SIG-M5 treated with dmso at 0.1 percent for 504 hours (cell line): ENCODE measurements at regions not wholly inside any gene's neighbourhood (a gene's known extent, or its start where the extent isn't known, plus 50 kb on each side); places are given as distances from the start of the nearest gene placed in this dataset.

ENCODE experiments used
- DNase-seq: peaks from one replicate; lab custom pipeline; 2025; ENCODE audit not compliant: unreplicated experiment; lab: John Stamatoyannopoulos, UW

DNA sequence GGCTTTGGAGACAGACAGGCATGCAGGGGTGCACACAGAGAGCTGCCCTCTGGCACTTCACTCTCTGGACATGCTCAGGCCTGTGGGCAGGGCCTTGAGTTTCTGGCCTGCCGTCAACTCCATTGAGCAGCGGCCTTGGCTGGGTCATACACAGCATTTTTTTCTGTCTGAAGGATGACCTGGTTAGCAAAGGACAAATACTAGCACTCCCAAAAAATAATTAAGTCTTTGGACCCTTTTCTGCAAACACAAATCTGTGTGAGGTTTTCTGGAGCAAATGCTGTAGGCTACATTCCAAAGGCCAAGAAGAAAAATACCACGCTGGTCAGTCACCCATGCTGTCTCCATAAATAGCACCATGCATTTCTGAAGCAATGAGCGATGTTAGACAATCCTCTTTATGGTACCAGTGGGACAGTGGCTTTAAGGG, 124.7 kb upstream of the CTAGE1 start:
- DNase-seq = no peak

DNA sequence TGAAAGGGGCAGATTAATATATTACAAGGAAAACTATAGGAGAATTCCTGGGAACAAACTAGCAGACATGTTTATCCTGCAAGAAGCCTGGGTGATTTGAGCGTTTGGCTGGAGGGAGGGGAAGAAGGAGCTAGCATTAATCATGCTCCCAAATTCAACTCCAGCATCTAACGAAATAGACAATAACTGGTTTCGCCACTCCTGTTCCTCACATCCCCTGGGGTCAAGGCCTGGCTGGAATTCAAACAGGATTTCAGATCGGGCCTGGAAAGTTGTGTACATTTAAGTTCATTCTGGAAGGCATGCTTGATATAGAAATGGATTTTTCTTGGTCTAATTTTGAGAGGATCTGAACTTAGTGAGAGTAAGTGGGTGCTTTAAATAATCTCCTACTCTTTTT, 126.1 kb upstream of the CTAGE1 start:
- no peak for DNase-seq

DNA sequence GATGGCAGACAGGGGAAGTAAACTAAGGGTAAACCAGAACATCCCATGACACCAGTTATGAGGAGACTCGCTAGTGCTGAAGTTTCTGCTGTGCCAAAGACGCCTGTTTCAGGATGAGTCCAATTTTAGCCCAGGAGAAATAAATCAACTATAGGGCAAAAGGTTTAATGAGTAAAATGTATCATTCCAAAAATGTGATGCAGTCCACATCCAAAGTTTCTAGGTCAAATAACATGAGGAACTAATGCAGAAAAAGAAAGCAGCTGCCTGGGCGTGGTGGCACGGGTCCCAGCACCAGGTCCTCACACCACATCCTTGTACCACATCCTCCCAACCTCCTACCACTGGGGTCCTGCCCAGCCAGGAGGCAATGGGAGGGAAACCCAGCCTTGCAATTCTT, 126.9 kb upstream of the CTAGE1 start:
- no peak for DNase-seq

DNA sequence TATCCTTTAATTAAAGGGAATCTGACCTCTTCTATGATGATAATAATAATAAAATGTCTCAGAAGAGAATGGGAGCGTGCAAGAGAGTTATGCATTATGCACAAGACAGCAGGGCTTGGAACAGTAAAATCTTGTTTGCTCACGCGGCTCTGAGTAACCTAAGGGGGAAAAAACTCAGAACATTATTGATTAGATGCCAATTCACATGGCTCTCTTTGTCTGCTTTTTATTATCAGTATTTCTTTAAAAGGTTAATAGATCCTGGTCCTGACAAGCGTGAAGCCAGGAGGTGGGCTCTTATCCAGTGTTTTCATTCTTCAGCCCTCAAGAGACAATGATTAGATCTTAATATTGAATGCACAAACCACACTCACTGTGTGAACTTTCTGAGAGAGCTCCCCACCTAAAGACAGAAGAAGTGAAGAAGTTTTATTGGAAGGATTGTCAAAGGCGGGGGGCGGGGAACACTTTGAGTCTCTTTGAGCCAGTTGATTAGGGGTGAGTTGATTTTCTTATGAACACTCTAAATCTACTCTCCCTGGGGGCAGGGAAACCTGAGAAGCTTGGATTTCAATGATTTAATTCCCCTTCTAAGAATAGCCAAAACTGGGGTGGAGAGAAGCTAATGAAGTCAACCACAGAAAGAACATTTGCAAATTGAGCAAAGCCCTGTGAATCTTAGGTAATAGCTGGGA, 127.5 kb upstream of the CTAGE1 start:
- DNase-seq = no peak

DNA sequence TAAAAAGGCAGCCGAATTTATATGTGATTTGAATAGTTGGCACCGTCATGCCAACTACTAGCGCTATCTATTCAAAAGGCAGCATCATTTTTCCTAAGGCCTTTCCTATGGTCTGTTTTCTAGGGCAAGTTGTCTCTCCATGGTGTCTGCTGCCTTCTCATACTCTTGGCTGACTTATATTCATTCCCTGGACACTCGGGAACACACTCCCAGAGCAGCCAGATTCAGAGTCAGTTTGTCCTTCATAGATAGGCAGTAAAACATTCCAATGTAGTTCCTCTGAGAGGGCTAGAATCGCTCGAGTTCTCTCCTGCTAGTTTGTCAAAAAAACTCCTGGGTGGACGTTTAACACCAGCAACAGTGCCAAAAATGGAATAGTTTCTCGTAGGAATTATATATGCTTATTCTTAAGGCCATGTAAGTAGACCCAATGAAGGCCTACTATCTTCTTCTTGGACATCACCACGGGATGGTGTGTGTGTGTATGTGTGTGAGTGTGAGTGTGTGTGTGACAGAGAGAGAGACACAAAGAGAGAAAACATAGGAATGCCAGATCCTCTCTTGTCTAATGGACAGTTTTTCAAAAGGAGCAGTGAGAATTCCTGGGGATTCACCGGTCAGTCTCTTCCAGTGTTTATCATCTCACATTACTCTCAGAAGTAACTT, 129.3 kb upstream of the CTAGE1 start:
- no peak for DNase-seq

DNA sequence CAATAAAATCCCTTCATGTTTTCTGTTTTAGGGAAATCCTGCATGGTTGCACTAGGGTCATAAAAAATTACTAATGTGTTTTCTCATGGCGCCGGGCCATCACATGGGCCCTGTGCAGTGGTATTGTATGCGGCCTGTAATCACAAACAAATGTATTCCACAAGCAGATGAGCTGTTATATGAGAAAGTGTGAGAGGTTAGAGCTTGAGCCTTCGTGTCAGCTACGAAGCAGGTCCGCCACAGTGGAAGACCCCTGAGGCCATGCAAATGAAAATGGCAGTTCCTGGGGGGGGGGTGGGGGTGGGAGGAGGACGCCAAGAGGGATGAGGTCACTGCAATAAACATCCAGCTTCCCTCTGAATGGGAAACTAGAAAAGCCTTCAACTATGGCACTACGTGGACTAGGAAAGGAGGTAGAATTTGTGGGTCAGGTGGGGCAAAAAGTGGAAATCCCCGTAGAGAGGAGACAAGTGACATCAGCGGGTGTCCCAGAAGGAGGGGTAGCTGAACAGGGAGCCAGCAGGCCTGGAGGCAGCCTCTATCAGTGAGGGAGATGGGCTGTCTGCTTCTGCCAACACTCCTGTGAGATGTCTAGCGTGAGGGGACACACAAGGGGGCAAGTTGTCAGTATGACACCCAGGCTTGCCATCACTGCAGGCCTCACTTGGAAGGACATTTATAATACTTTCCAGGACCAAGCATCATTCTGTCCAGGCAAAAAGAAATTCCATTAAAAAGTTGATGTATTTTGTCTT, 130.3 kb upstream of the CTAGE1 start:
- DNase-seq = no peak

DNA sequence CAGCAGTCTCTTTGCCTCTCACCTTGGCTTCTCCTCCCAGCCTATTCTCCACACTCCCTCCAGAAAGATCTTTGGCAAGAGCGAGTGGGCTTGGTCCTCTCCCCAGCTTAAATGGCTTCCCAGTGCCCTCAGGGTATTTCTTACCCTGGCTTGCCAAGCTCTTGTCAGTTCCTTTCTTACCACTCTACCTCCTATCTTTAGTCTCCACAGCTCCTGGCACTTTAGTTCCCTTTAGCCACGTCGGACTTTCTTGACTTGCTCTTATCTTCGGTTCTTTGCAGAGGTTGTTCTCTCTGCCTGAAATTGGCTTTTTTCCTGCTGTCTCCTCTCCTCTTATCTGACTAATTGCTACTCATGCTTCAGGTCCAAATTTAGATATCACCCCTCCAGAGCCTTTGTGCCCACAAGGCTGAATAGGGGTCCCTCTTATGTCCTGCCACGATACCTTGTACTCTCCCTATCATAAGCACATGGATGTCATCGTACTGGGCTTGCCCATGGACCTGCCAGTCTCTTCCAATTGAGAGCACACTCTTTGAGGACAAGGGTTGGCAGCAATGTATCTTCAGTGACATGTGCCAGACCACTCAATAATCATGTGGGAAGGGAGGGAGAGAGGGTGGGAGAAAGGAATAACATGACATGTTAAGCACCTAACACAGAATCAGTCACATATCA, 131.7 kb upstream of the CTAGE1 start:
- DNase-seq = no peak

DNA sequence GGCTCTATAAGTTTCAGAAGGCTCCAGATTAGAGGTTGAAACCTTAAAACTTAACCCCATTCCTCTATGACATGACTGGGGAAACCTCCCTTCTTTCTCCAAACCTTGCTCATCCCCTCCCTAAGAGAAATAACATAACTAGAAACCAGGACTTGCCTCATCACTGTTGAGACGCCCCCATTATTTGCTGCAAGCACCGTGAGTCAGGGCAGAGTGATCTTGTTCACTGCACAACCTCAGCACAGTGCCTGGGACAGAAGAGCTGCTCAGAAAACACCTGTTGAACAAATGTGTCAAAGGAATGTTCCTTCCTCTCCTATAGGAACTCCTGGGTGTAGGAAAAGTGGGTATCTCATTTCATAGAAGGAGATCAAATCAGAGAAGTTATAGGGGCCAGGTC, 132.7 kb upstream of the CTAGE1 start:
- no peak for DNase-seq

DNA sequence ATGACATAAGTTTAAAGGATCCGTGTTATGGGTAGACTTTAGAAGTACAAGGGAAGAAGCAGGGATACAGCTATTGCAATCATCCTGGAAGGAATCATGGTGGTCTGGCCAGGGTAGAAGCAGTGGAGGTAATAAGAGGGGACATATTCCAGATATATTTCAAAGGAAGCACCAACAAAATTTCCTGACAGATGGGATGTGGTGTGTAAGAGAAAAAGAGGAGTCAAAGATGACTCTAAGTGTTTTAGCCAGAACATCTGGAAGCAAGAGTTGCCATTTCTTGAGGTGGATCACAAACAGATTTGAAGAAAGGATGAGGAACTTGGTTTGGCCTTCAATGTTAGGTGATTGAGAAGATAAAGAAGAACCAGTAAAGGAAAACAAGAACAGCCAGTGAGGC, 133.1 kb upstream of the CTAGE1 start:
- no peak for DNase-seq

DNA sequence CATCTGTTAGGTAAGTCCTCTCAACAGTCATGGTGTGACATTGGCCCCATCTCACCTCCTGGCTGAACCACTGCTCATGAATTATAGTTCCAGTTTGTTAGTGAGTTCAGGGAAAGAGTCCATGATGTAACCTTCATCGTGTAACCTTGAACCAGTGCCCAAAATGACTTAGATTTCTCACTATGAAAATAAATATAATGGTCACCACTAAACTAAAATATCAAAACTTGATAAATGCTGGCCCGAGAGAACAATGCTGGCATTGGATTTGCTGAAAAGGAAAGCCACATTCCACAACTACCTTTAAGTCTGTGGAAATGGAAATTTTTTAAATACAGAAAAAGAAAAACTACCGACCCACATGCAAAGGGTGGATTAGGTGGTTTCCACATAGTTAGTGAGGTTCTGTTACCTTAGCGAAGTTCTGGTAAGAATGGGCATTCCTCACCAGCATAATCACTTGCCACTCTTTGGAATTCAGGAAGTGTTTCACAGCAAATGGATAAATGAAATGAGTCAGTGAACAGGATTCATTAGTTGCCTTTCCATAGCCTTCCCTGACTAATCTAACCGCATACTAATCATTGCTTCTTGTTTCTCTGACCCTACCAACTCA, 133.9 kb upstream of the CTAGE1 start:
- DNase-seq = no peak

DNA sequence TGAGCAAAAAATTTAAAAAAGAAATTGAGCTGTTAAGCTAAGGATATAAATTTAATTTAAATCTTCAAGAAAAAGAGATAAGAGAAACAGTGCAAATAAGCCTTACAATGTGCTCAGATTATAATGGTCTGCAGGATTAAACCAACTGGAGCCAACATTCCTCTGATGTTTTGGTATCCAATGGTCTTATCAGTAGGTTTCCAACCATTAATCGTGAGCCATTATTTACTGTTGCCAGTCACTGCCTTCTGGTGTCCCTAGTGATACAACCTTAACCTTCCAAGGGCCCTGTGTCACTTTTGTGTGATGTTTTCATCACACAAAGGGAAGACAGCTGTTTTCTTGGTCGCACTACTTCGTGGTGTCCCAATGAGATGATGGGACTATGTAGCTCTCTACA, 134.5 kb upstream of the CTAGE1 start:
- DNase-seq = no peak

DNA sequence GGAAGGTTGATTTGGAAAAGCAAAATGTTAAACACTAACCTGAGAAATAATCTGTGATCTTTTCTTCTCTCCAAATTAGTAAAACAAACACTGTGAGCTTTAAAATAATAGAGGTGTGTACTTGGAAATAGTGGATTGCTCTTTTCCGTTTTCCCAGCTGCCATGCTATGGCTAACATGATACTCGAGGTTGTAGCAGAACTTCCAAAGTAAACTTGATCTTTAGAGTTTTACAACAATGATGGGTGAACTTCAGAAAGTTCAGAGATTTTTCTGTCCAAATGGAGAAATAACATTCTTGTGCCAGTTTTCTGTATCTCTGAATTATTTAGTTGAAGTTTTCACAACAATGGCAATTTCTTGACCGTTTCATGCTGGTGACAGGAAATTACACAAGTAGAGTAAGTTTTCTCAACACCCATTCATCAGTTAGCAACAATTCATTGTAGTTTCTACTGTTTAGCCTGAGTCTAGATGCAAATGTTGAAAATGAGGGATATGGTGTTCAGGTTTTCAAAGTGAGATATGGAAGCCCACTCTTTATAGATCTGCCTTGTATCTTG, 135.3 kb upstream of the CTAGE1 start:
- DNase-seq = no peak

DNA sequence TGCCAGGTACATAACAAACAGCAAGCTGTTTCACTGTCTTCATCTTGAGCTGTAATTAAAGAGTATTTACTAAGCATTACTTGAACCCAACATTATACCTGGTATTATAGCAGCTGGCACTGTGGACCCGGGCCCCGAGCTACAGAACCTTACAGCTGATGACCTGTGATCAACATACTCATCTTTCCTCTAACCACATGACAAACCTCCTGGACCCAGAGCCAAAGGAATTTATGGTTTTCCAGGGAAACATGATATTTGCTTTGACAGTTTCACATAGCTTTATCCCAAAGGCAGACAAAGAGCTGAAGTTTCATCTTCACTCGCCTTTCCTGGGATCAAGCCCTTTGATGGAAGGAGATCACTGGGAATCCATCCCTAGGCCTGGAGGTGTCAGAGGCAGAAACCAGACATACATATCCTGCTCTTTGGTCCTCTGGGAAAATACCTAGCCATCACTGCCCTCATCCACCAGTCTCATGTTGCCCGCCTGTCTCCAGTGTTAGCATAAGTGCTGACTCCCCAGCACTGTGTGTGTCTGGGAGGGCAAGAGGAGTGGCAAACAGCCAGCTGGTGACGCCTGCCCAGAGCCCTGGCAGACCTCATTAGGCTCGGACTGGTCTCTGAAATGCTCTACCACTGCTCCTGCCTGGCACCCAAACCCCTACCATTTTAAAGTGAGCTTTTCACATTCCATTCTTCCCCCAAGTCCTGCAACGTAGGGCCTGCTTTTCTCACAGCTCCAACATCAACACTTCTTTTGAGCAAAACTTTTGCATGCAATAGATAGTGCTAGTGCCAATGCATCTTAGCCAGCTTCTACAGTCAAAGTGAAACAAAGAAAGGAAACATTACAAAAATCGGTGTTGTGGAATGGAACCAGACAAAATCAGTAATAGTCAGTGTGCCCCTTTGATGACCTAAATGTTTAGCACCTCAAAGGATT, 138.8 kb upstream of the CTAGE1 start:
- no peak for DNase-seq

DNA sequence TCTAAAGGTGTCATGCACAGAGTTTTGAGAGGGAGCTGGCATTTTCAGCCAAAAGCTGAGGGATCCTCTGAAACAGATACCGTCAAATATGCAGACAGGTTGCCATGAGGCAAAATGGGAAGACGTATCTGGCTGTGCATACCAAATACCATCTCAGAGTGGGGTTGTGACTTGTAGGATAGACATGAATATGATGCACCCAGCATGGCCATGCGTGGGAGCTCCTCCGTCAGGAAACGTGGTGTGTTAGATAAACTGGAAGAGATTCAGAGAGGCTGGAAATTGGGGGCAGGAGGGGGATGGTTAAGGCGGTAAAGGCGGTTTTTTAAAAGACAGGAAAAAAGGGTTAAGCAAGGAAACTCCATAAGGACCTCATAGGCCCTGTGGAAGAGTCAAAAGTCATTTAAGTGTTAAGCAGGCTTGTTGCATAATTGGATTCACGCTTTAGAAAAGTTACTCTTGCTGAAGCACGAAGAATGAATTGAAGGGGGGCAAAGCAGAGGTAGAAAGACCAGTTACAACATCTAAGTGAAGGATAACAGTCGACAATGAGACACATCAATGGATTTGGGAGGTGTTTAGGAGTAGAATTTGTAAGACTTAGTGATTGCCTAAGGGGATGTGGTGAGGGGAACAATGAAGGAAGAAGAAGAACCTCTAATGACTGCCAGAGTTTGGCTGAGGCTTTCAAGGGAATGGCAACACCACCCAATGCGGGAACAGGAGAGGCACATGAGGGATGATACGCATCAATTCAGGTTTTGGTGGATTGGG, 139.6 kb upstream of the CTAGE1 start:
- no peak for DNase-seq

DNA sequence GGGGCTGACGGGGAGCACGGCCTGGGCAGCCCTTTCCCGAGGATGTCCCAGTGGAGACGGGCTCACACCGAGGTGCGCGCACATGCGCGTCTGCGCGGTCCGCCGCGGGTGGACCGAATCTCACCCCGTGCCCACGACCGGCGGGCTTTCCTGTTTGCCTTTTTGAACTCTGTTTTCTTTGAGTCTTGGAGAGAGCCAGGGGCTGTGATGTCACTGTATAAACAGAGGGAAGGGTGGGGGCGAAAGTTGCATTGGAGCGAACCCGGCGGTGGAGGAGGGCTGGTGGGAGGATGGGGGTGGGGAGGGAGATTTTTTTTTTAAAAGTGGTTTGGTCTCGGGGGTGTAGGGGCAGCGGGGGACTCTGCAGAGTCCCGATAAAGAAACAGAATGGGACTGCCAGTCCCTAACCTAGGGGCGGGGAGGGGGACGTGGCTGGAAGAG, 141.2 kb upstream of the CTAGE1 start:
- no peak for DNase-seq

DNA sequence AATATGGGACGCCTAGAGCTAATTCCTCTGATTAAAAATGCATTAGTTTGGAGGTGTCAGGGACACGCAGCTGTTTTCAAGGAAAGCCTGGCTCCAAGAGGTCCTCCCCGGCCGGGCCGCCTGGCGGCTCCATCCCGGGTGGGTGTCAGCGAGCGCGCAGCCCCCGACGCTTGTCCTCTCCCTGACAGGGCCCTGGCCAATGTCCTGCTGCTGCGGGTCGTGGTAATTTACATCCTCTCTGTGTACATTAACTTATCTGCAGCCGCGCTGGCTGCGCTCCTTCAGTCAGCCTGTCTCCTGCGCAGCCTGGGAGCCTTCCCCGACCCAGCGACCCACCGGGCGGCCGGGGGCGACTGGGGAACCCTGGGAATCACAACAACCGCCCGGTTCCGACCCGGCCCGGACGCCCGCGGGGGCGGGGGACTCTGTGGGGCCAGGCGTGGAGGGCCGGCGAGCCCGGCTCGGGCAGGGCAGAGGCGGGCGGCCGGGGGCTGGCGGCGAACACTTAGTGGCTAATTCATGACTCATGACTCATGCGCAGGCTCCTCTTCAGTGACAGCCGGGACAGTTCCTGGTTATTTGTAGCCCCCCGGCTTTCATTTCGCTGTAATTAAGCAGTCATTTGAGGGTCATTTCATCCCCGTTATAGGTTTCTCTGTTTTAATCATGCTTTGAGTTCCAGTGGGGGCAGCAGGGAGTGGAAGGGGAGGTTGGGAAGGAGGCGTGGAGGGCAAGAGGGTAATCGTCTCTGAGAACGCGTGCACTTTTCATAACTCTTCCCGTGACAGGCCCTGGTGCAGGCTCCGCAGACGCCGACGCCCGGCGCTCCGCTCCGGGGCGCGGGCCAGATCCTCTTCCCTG, 141.9 kb upstream of the CTAGE1 start:
- DNase-seq = peak; percentile 39

DNA sequence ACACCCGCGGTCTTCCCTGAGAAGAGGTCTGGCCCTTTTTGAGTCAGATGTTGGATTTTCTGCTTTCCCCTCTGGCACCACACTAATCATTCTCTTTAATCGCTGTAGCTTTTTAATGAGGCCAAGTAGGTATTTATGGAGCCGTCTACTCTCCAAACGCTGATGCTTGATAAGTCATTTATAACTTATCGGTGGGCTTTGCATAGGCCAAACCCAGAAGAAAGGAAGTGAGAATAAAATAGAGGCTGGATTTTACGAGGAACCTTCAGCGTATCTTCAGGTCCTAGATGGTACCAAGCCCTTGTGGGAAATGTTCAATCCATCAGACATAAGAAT, 142.5 kb upstream of the CTAGE1 start:
- no peak for DNase-seq

DNA sequence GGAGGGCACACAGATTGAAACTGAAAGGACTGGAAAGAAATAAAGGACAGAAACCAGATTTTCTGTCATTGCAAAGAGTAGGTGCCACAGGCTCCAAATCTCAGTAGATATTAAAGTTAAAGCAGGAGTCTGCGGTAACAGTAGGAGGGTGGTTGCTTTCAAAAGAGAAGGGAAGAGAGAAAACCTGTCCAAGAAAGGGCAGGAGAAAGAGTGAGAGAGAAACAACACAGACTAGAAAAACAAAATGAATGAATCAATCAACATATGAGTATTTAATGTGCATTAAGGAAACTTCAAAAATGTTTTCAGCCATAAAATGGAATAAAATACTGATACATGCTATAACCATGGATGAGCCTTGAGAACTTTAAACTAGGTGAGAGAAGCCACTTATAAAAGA, 143.1 kb upstream of the CTAGE1 start:
- DNase-seq = no peak
